ENCODE measurements at regions not wholly inside any gene's neighbourhood (a gene's known extent, or its start where the extent isn't known, plus 50 kb on each side); places are given as distances from the start of the nearest gene placed in this dataset.
"Not testable (repeated sequence)": the region's sequence is repeated elsewhere in the genome, so short reads cannot be mapped to it uniquely, and the experiment has no call there.

GRCh38 chr2:242058116-242058680, 188.7 kb downstream of the RTP5 start:
- H3K9me3 ChIP-seq = peaks cover 0 to 4% (median 0%) of the 10 kb centered on the region in 4 donors
- 80% methylated on average over 11 of the region's 11 CpGs for WGBS, 2 donors
- intact Hi-C loops (cut with DNase I) = no loop called here
- H3K27me3 ChIP-seq = peaks cover 0 to 42% (median 6%) of the 10 kb centered on the region in 3 donors
- no peak overlapping the region for H3K4me3 ChIP-seq
- peak; percentile 47 for DNase-seq
- TF ChIP-seq POLR2A (IDR thresholded peaks at IDR 0.05) = no peak
- TF ChIP-seq, protein P1, sequence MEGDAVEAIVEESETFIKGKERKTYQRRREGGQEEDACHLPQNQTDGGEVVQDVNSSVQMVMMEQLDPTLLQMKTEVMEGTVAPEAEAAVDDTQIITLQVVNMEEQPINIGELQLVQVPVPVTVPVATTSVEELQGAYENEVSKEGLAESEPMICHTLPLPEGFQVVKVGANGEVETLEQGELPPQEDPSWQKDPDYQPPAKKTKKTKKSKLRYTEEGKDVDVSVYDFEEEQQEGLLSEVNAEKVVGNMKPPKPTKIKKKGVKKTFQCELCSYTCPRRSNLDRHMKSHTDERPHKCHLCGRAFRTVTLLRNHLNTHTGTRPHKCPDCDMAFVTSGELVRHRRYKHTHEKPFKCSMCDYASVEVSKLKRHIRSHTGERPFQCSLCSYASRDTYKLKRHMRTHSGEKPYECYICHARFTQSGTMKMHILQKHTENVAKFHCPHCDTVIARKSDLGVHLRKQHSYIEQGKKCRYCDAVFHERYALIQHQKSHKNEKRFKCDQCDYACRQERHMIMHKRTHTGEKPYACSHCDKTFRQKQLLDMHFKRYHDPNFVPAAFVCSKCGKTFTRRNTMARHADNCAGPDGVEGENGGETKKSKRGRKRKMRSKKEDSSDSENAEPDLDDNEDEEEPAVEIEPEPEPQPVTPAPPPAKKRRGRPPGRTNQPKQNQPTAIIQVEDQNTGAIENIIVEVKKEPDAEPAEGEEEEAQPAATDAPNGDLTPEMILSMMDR (IDR thresholded peaks at IDR 0.05) = no peak
- no peak for TF ChIP-seq EP300 (IDR thresholded peaks at IDR 0.05)
- TF ChIP-seq POLR2AphosphoS5 (IDR thresholded peaks at IDR 0.05) = no peak
- no peak overlapping the region for H3K27ac ChIP-seq
- no peaks in the 10 kb centered on the region for H3K36me3 ChIP-seq
- no peaks in the 10 kb centered on the region for H3K4me1 ChIP-seq

DNA sequence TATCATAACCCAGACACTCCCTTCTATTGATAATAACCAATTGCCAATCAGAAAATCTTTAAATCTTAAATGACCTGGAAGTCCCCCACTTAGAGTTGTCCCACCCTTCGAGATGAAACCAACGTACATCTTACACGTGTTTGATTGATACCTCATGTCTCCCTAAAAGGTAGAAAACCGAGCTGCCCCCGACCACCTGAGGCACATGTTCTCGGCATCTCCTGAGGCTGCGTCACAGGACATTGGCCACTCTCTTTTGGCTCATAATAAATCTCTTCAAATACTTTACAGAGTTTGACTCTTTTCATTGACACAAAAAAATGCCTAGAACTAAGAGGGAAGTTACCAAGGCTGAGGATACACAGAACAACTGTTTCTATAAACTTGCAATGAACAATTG, 190.0 kb downstream of the RTP5 start:
- intact Hi-C loops (cut with DNase I) = no loop called here
- H3K27ac ChIP-seq = no peak overlapping the region
- WGBS, 2 donors = 92% methylated on average over 7 of the region's 7 CpGs
- peaks cover 0 to 42% (median 7%) of the 10 kb centered on the region in 3 donors for H3K27me3 ChIP-seq
- H3K9me3 ChIP-seq = peaks cover 0 to 4% (median 0%) of the 10 kb centered on the region in 4 donors
- no peaks in the 10 kb centered on the region for H3K36me3 ChIP-seq
- DNase-seq = no peak
- H3K4me1 ChIP-seq = no peaks in the 10 kb centered on the region
- TF ChIP-seq, protein P1 (IDR thresholded peaks at IDR 0.05) = no peak
- TF ChIP-seq EP300 (IDR thresholded peaks at IDR 0.05) = no peak
- TF ChIP-seq POLR2A (IDR thresholded peaks at IDR 0.05) = no peak
- no peak for TF ChIP-seq POLR2AphosphoS5 (IDR thresholded peaks at IDR 0.05)
- no peak overlapping the region for H3K4me3 ChIP-seq

GRCh38 chr2:242060212-242060835, 190.8 kb downstream of the RTP5 start:
- H3K27ac ChIP-seq = no peak overlapping the region
- DNase-seq = peak; percentile 22
- no peak overlapping the region for H3K4me3 ChIP-seq
- TF ChIP-seq, protein P1 (IDR thresholded peaks at IDR 0.05) = no peak
- no peak for TF ChIP-seq POLR2A (IDR thresholded peaks at IDR 0.05)
- no peak for TF ChIP-seq POLR2AphosphoS5 (IDR thresholded peaks at IDR 0.05)
- TF ChIP-seq EP300 (IDR thresholded peaks at IDR 0.05) = no peak
- H3K9me3 ChIP-seq = peaks cover 0 to 4% (median 0%) of the 10 kb centered on the region in 4 donors
- no peaks in the 10 kb centered on the region for H3K36me3 ChIP-seq
- peaks cover 0 to 40% (median 9%) of the 10 kb centered on the region in 3 donors for H3K27me3 ChIP-seq
- intact Hi-C loops (cut with DNase I) = no loop called here
- WGBS, 2 donors = 45 to 64% methylated on average over 4 of the region's 4 CpGs
- H3K4me1 ChIP-seq = no peaks in the 10 kb centered on the region

DNA sequence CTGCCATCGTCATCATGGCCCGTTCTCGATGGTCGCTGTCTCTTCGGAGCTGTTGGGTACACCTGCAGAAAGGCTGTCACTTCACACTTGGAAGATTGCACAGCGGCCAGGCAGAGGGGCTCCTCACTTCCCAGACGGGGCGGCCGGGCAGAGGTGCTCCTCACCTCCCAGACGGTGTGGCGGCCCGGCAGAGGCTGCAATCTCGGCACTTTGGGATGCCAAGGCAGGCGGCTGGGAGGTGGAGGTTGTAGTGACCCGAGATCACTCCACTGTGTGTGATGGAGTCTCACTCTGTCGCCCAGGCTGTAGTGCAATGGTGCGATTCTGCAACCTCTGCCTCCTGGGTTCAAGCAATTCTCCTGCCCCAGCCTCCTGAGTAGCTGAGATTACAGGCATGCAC, 192.4 kb downstream of the RTP5 start:
- WGBS, 2 donors = 94 to 96% methylated on average over 17 of the region's 17 CpGs
- H3K27ac ChIP-seq; DNase-seq; H3K4me1 ChIP-seq; intact Hi-C loops (cut with DNase I); H3K4me3 ChIP-seq; H3K9me3 ChIP-seq; H3K36me3 ChIP-seq: not testable (repeated sequence)
- H3K27me3 ChIP-seq = peaks cover 0 to 26% (median 3%) of the 10 kb centered on the region in 3 donors

- TF ChIP-seq, protein P1 (IDR thresholded peaks at IDR 0.05) = no peak
- no peak for TF ChIP-seq EP300 (IDR thresholded peaks at IDR 0.05)
- no peak for TF ChIP-seq POLR2A (IDR thresholded peaks at IDR 0.05)
- no peak for TF ChIP-seq POLR2AphosphoS5 (IDR thresholded peaks at IDR 0.05)
- 64 to 76% methylated on average over 2 of the region's 2 CpGs for WGBS, 2 donors
- Histone ChIP-seq H3K9me3 (peaks cover 0 to 4% (median 0%) of the 10 kb centered on the region in 4 donors), H3K36me3 (no peaks in the 10 kb centered on the region), H3K4me3 (no peak overlapping the region), H3K4me1 (no peaks in the 10 kb centered on the region), H3K27ac (no peak overlapping the region), H3K27me3 (peaks cover 0 to 11% (median 2%) of the 10 kb centered on the region in 3 donors)
- no peak for DNase-seq
- intact Hi-C loops (cut with DNase I) = no loop called here
These were observed 193.9 kb downstream of the RTP5 start for GRCh38 chr2:242063436-242063835.
